ENCODE measurements at regions not wholly inside any gene's neighbourhood (a gene's known extent, or its start where the extent isn't known, plus 50 kb on each side); places are given as distances from the start of the nearest gene placed in this dataset.

- TF ChIP-seq EZH2phosphoT487 (IDR thresholded peaks at IDR 0.05; ENCODE audit: low read depth, severe bottlenecking, unreplicated experiment) (no peak), CTCF (IDR thresholded peaks at IDR 0.05; ENCODE audit: poor library complexity) (no peak), EZH2 (IDR thresholded peaks at IDR 0.05; ENCODE audit: borderline replicate concordance) (no peak)
These were observed 174.8 kb downstream of the EMP1 start for GRCh38 chr12:13371367-13371766.
